HG02973 (cell line): ENCODE measurements at regions not wholly inside any gene's neighbourhood (a gene's known extent, or its start where the extent isn't known, plus 50 kb on each side); places are given as distances from the start of the nearest gene placed in this dataset.

ENCODE experiments used
- ATAC-seq: cut with Tn5 transposase; IDR thresholded peaks from one replicate; pipeline ENCODE4 v1.9.1; 2021; ENCODE audit warnings: moderate library complexity; ENCODE audit not compliant: unreplicated experiment

GRCh38 chr2:204012072-204012653 lies 75.6 kb downstream of the ICOS start:
- ATAC-seq, result no peak

- ATAC-seq, result no peak
Observed at GRCh38 chr2:204015118-204015843, 78.7 kb downstream of the ICOS start.

- no peak for ATAC-seq
Observed at GRCh38 chr2:204018717-204019116, 82.2 kb downstream of the ICOS start.

GRCh38 chr2:204019572-204020501 lies 83.3 kb downstream of the ICOS start:
- ATAC-seq, result no peak

DNA sequence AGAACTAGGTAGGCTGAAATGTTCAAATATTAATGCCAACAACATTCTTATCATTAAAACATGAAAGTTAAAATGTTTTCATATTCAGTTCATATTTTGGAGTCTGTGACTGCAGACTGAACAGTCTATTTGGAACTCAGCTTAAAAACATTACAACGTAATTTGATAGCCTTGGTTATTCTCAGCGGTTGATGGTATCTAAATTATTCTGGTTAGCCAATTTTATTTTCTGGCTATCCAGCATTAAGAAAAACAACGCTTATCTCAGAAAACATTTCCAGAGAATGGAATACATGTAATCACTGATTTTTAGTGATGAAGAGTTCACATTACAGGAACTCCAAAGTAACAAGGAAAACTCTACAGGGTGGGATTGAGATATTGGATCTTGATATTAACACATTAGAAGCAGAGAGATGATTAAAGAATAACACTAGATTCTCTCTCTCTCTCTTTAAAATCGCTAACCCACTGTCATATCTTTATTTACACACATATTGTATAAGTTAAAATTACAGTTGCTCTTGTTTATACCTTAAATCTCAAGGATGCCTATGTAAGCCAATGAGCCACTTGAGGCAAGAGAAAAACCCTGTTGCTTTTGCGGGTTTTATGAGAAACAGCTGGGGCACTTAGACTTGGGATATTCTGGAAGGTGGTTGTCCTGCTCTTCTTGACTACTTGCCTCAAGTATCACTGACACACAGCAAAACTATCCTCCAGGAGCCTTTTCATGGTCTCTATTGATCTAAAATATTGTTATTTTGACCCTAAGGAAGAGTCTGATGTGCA lies 84.9 kb downstream of the ICOS start:
- ATAC-seq, result no peak

DNA sequence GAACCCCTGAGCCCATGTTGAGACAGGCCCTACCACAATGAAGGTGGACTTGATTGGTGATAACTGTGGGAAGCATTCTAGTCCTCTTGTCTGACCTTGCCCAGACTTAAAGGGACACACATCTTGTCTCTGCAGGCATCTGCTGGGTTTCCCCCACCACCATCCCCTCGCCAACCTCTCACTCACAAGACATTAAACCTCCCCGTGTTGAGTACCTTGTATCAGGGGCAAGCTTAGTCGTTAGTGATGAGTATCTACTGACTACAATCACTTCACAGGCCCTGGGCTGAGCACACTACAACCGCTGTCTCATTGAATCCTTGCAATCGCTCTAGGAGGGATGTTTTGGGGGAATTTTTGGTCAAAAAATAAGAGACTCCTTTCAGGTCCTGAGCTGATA lies 86.0 kb downstream of the ICOS start:
- no peak for ATAC-seq

DNA sequence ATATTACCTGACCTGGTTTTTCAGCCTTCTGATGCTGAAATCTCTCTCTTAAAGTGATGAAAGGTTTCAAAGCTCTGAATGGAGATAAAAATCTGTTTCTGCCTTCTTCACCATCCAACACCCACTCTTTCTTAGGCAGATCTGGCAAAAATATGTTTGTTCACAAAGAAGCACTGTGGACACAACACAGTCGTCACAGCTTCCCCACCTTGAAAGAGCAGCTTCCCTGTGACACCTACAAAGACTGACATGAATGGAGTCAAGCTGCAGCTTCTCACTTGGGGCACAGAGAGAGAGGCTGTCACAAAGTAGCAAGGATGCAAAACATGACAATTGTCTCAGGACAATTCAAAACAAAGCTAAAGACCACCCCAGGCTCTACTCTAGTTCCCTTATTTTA lies 86.5 kb downstream of the ICOS start:
- ATAC-seq, result no peak

GRCh38 chr2:204024503-204024902 lies 87.9 kb downstream of the ICOS start:
- no peak for ATAC-seq

- no peak for ATAC-seq
Observed at GRCh38 chr2:204024906-204025475, 88.4 kb downstream of the ICOS start.

- ATAC-seq, result no peak
Observed at GRCh38 chr2:204026294-204026693, 89.7 kb downstream of the ICOS start.

DNA sequence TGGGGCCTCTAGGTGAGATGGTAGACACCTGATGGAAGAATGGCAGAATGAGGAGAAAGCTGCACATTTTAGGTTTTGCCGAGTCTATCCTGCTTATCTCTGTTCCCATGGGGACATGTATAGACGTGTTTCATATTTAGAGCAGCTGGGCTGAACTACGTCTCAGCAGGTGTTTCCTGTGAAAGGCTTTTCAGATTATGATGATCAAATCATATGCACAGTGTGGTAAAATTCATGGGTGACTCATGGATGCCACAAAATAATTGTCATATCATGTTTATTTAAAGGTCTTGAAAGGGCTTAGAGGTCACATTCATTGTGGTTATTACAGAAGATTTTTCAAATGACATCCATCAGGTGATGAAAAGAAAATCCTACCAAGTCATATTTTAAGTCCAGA lies 90.5 kb downstream of the ICOS start:
- peak; percentile 92 for ATAC-seq

GRCh38 chr2:204030322-204030721 lies 93.8 kb downstream of the ICOS start:
- ATAC-seq, result no peak

DNA sequence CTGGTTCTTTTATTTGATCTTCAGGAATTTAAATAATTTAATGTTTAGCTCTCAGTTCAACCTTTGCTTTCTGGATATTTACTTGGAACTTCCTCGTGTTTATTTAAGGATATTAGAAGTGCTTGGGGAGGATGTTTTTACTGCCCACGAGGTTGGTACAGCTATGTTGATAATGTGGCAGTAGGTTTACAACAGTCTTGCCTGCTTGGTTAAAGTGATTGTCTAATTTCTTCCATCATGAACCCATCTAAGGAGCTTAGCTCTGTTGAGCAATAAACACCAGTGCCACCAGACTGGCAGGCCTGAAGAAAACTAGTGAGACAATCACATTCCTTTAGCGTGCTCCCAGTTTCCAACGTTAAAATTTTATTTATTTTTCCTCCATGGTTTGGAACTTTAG lies 94.5 kb downstream of the ICOS start:
- no peak for ATAC-seq

- ATAC-seq, result no peak
Observed at GRCh38 chr2:204032301-204032700, 95.7 kb downstream of the ICOS start.

DNA sequence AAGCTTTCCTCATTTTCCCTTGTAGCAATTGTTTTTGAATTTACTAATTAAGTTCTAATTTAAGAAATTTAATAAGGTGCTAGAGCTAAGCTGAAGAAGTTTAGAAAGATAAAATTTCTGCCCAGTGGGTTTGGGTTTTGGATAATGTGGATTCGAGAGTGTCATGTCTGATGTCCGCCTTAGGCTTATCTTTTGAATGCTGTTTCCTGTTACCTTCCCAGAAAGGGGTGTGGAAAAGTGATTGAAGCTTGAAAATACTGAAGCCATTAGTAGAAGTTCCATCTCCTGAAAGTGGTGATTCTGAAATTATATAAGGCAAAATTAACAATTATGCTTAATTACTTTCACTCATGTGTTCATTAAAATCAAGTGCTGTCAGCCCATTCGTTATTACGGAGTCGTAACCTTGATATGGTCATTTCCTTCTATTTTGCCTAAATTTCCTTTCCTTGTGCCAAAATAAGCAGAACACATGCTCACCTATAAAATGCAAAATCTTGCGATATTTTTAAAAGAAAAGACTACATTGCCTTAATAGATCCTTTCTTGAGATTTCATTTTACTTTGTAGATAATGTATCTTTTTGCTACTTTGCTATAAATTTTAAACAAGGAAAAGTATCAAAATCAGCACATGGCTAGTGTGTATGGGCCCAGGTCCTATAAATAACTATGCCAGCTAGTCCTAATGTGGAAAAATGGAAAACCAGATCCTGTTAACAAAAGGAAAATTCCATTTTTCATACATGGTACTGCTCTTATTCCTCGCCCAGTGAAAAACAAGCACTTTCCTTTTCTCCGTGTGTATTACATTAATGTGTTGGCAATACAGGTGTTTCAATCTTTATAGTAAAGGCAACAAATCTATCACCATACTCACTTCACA lies 97.3 kb downstream of the ICOS start:
- no peak for ATAC-seq

GRCh38 chr2:204036706-204037105 lies 100.1 kb downstream of the ICOS start:
- no peak for ATAC-seq

GRCh38 chr2:204037286-204037685 lies 100.7 kb downstream of the ICOS start:
- no peak for ATAC-seq

DNA sequence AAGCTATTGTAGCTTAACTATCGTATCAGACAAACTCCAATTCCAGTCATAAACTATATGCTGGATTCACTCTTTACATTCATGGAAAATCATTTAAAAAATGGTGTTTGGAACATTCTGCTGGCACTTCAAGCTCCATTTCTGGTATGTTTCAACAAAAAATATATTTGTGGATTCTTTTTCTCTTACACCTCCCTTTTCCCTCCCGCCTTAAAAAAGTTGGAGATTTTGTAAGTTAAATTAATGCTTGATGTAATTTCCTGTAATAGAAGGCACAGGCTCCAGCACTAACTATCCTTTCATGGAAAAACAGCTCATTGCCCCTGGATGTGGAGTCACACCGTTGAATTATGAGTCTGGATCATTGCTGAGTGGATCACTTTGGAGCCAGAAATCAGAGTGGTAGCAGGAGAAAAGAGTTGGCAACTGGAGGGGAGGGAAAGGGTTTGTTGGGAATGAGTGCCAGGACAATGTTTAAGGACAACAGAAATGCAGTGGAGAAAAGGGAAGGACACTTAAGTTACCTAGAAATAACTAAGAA lies 102.8 kb downstream of the ICOS start:
- ATAC-seq, result no peak

- no peak for ATAC-seq
Observed at GRCh38 chr2:204040016-204040415, 103.5 kb downstream of the ICOS start.
